NCI-H1105 treated with DMSO at 0.1 percent for 48 hours (cell line): ENCODE measurements at regions not wholly inside any gene's neighbourhood (a gene's known extent, or its start where the extent isn't known, plus 50 kb on each side); places are given as distances from the start of the nearest gene placed in this dataset.
"Not testable (repeated sequence)": the region's sequence is repeated elsewhere in the genome, so short reads cannot be mapped to it uniquely, and the experiment has no call there.

Experiments used
- DNase-seq: peaks from one replicate; lab custom pipeline; 2025; lab: John Stamatoyannopoulos, UW

- no peak for DNase-seq
These were observed 125.6 kb upstream of the TACR1 start for GRCh38 chr2:75324861-75325284.

DNA sequence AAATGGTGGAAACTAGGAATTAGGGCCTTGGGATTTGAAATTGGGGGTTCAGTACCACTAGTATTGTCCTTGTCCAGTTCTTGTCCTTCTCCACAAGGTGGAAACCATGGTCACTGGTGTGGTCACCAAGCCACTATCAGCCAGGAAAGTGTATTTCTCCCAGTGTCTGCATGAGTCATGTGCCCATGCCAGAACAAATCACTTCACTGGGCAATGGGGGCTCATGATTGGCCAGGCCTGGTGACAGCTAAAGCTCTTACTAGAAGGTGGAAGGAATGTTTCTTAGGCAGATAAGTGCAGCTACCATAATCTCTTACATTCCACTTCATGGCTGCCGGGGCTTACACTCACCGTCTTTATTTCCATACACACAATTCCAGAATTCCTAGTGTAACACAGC, 124.8 kb upstream of the TACR1 start:
- no peak for DNase-seq

DNA sequence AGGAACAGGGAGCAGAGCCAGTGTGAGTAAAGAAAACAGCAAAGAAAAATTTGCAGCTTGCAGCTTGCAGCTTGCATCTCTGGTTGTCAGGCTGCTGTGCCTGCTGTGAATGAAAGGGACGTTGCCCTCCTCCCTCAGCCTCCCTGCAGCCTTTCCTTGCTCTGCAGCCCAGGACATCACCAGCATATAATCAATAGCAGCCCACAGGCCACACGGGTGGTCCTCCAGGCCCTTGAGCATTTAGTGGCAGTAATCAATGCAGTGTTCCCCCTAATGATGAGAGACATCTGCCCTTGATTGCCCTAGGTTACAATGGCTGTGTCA, 122.2 kb upstream of the TACR1 start:
- DNase-seq = no peak

GRCh38 chr2:75320898-75321598, 121.7 kb upstream of the TACR1 start:
- no peak for DNase-seq

- no peak for DNase-seq
These were observed 120.6 kb upstream of the TACR1 start for GRCh38 chr2:75319951-75320350.

GRCh38 chr2:75317802-75318201, 118.5 kb upstream of the TACR1 start:
- DNase-seq = no peak

- DNase-seq = no peak
These were observed 118.0 kb upstream of the TACR1 start for GRCh38 chr2:75317316-75317715.

GRCh38 chr2:75315436-75315835, 116.1 kb upstream of the TACR1 start:
- no peak for DNase-seq

DNA sequence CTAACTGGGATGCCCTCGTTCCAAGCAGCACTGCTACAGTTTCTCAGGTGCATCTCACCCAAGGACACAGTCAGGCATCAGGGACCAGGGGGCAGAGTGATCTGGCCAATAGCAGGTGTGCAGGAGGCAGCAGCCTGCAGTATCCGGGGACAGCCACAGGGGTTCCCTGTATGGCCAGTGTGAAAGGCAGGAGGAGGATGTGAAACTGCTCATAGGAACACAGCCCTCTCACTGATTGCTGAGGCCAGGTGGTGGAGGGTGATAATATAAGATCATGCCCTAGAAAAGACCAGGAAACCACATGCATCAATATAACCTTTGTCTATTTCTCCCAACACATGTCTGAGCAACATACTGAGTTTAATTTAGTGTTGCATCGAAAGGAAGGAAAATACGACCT, 112.7 kb upstream of the TACR1 start:
- no peak for DNase-seq

- no peak for DNase-seq
These were observed 112.2 kb upstream of the TACR1 start for GRCh38 chr2:75311521-75311920.

GRCh38 chr2:75310876-75311275, 111.6 kb upstream of the TACR1 start:
- no peak for DNase-seq

- no peak for DNase-seq
These were observed 110.5 kb upstream of the TACR1 start for GRCh38 chr2:75309596-75310463.

DNA sequence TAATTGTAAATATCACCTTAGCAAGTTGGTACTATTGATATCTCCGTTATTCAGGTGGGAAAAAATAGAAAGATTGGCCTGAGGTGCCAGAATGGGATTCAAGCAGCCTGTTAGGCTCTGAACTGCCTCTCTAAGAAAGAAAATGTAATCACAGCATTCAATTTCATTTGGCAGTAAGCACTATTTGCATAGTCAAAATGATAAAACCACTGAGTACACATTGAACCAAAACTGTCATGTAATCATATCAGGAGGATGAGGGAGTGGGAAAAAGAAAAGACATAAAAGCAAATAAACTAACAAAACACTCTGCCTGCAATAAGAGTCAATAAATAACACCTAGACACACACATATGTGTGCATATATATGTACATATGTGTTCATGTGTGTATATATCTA, 103.9 kb upstream of the TACR1 start:
- no peak for DNase-seq

DNA sequence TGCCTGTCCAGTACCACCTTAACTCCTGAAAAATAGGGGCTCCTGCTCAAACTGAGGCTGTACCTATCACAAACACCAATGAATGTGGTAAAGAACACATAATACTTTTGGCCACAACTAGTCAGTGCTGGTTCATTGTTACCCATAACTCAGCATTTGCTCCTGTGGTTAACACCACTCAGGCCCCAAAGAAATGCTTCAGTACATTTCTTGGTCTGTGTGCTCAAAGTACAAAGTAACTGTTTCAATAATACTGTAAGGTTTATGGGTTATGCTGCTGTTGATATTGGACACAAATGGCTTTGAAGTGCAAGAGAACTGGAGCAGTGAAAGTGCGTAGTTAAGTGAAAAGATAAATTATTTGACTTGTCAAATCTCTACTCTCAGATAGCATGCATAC, 95.0 kb upstream of the TACR1 start:
- no peak for DNase-seq

DNA sequence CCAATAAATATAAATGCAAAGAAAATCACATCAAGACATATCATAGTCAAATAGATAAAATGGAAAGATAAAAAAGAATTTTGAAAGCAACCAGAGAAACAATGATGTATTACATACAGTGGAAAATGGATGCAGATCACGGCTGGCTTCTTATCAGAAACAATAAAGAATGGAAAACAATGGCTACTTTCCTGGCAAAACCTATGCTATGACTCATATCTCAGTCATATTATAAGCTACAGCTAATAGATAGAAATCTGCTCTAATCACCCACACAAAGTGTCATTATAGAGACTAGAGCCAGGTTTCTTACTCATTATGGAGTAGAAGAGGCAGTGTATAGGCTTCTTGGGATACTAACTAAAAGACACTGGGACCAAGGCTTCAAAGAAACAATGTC, 93.5 kb upstream of the TACR1 start:
- no peak for DNase-seq

DNA sequence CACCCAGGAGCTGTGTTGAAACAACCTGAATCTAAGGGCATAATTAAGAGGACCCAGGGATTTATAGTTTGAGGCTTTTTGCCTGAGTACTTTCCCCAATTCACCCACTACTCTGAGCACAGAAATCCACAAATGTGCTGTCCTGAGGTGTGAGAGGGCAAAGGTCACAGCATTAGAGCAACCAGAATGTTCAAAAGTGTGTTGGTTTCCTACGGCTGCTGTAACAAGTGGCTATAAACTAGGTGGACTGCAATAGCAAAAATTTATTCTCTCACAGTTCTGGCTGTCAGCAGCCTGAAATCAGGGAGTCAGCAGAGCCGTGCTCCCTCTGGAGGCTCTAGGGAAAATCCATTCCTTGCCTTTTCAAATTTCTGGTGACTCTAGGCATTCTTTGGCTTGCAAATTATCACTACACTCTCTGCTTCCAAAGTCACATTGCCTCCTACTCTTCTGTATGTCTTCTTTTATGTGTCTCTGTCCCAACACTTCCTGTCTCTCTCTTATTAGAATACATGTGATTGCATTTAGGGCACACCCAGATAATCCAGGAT, 91.4 kb upstream of the TACR1 start:
- no peak for DNase-seq

DNA sequence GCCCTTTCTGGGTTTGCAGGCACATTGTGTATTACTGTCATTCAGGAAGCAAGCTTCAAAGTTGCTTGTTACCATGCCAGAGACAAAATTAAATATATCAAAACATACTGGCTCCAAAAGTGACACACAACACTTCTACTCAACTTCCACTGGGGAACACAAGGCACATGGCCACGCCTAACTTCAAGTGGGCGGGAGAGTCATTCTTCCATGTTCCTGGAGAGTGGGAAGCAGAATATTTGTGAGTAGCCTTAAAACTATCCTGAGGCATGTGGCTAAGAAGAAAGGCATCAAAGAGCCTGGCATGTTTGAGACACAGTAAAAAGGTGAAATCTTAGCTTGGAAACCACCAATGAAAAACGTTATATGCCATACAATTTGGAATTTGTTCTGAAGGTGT, 90.5 kb upstream of the TACR1 start:
- no peak for DNase-seq

DNA sequence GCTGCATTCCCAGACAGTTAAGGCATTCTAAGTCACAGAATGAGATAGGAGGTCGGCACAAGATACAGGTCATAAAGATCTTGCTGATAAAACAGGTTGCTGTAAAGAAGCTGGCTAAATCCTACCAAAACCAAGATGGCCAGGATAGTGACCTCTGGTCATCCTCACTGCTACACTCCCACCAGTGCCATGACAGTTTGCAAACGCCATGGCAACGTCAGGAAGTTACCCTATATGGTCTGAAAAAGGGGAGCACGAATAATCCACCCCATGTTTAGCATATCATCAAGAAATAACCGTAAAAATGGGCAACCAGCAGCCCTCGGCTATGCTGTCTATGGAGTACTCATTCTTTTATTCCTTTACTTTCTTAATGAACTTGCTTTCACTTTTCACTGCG, 89.9 kb upstream of the TACR1 start:
- DNase-seq = not testable (repeated sequence)

GRCh38 chr2:75288760-75289159, 89.4 kb upstream of the TACR1 start:
- no peak for DNase-seq

DNA sequence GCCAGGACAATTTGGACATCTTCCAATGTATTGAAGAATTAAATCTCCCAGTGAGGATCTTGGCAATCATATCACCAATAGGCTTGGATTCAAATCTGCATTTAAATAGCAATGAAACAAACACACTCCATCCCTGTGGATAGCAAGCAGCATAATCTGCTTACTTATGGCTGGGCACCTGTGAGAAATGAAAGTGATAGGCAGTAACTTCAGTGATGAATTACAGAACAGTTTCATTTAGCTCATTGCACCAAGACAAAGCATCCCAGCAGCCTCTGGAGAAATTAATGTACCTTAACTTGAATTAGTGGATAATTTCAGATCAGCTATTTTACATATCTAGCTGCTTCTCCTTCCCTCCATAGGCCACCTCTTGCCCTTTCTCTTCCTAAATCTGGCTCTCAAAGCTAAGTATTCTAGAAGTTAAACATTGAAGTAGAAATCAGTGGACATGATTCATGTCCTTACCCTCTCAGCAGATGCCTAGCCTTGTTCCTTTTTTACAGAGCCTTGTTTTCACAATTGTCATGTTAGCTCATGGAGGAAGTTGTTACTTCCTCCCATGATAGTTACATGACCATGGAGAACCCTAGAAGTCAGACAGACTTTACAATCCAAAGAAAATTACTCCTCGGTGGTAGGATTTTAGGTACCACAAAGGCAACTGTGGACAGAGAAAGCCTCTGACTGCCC, 88.5 kb upstream of the TACR1 start:
- no peak for DNase-seq

GRCh38 chr2:75284345-75284744, 85.0 kb upstream of the TACR1 start:
- DNase-seq = no peak

- no peak for DNase-seq
These were observed 79.6 kb upstream of the TACR1 start for GRCh38 chr2:75278821-75279379.
